ENCODE measurements at regions not wholly inside any gene's neighbourhood (a gene's known extent, or its start where the extent isn't known, plus 50 kb on each side); places are given as distances from the start of the nearest gene placed in this dataset.

DNA sequence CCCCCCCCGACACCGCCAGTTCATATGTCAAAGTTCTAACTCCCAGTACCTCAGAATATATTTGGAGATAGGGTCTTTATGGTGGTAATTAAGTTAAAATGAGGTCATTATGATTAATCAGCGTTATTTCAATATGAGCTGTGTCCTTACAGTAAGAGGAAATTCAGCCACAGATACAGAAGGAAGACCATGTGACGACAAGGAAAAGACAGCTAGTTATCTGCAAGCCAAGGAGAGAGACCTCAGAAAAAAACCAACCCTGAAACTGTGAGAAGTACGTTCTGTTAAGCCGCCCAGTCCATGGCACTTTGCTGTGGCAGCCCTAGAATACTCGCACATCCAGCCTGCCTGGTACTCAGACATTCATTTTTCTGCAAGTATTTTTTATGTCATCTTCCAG lies 62.3 kb upstream of the ARL8B start:
- TF ChIP-seq, protein P1, sequence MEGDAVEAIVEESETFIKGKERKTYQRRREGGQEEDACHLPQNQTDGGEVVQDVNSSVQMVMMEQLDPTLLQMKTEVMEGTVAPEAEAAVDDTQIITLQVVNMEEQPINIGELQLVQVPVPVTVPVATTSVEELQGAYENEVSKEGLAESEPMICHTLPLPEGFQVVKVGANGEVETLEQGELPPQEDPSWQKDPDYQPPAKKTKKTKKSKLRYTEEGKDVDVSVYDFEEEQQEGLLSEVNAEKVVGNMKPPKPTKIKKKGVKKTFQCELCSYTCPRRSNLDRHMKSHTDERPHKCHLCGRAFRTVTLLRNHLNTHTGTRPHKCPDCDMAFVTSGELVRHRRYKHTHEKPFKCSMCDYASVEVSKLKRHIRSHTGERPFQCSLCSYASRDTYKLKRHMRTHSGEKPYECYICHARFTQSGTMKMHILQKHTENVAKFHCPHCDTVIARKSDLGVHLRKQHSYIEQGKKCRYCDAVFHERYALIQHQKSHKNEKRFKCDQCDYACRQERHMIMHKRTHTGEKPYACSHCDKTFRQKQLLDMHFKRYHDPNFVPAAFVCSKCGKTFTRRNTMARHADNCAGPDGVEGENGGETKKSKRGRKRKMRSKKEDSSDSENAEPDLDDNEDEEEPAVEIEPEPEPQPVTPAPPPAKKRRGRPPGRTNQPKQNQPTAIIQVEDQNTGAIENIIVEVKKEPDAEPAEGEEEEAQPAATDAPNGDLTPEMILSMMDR (IDR thresholded peaks at IDR 0.05 in 4 of 5, conservative IDR thresholded peaks at IDR 0.05 in 1 of 5), result no peak
- TF ChIP-seq POLR2A (IDR thresholded peaks at IDR 0.05), result no peak

Measured in gastrocnemius medialis (tissue), 4 donors.